ENCODE measurements at regions not wholly inside any gene's neighbourhood (a gene's known extent, or its start where the extent isn't known, plus 50 kb on each side); places are given as distances from the start of the nearest gene placed in this dataset.
"Not testable (repeated sequence)": the region's sequence is repeated elsewhere in the genome, so short reads cannot be mapped to it uniquely, and the experiment has no call there.

DNA sequence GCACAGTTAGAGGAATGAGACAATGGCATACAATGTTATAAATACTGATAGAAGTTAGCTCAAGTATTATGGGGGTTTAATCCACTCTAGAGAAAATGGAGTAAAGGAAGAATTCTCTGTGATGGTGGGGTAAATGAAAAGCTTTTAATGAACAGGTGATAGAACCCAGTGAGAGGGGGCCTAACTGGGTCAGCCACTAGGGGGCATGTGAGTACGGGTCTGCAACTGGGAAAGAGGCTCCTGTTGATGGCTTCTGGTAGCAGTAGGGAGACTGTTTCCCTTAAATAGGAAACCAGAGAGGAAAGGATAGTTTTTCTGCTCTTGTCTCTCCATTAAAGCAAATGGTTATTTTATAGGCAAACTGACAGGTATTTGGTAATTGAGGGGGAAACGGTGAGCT, 132.8 kb upstream of the GPR101 start:
- no peak overlapping the region for H3K27ac ChIP-seq
- H3K36me3 ChIP-seq: no peaks in the 10 kb centered on the region
- WGBS, 3 donors: 32 to 57% (median 38%) methylated on average over 2 of the region's 2 CpGs
- intact Hi-C loops (cut with DNase I): no loop called here
- no peak overlapping the region for H3K4me3 ChIP-seq
- TF ChIP-seq CTCF (IDR thresholded peaks at IDR 0.05): no peak
- TF ChIP-seq POLR2A (IDR thresholded peaks at IDR 0.05): no peak
- no peak for TF ChIP-seq EP300 (IDR thresholded peaks at IDR 0.05)
- no peak for DNase-seq
- H3K27me3 ChIP-seq: no peaks in the 10 kb centered on the region
- H3K4me1 ChIP-seq (ENCODE audit: insufficient read depth): no peaks in the 10 kb centered on the region
- no peaks in the 10 kb centered on the region for H3K9me3 ChIP-seq

DNA sequence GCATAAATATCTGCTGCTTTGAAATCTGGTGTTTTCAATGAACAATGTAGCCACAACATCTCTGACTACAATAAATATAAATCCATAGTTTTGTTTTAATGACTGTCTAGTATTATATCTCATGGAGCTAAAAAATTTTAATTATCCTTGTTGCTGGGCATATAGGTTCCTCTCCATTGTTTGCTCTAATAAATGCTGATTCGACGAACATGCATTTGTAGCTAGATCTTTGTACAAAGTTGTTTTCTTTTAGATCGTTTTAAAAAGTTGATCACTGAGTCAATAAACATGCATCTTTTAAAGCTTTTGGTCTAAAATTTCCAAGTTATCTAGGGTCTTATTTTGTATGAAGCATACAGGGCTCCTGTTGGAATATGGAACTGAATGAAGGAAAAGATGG, 130.5 kb upstream of the GPR101 start:
- Histone ChIP-seq H3K27ac (no peak overlapping the region), H3K4me1 (ENCODE audit: insufficient read depth) (no peaks in the 10 kb centered on the region), H3K9me3 (no peaks in the 10 kb centered on the region), H3K27me3 (no peaks in the 10 kb centered on the region), H3K4me3 (no peak overlapping the region), H3K36me3 (no peaks in the 10 kb centered on the region)
- no peak for TF ChIP-seq CTCF (IDR thresholded peaks at IDR 0.05)
- TF ChIP-seq EP300 (IDR thresholded peaks at IDR 0.05): no peak
- no peak for TF ChIP-seq POLR2A (IDR thresholded peaks at IDR 0.05)
- 76 to 87% (median 82%) methylated on average over 3 of the region's 3 CpGs for WGBS, 3 donors
- intact Hi-C loops (cut with DNase I): no loop called here
- no peak for DNase-seq

DNA sequence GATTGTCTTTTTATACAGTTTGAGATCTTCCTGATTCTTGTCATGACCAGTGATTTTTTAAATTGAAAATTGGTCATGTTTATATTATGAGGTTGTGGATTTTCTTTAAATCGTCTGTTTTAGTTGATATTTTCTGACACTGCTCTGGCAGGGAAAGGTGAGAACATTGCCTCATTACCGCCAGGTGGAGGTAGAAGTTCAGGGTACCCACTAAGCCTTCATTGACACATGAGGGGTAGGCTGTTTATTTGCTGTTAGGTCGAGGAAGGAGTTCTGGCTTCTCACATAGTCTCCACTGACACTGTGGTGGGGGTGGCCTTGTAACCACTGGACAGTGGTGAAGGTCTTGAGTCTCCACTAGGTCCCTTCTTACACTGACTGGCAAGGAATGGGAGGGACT, 117.6 kb upstream of the GPR101 start:
- Histone ChIP-seq H3K27me3 (no peaks in the 10 kb centered on the region), H3K9me3 (no peaks in the 10 kb centered on the region), H3K4me3 (no peak overlapping the region), H3K36me3 (no peaks in the 10 kb centered on the region), H3K4me1 (ENCODE audit: insufficient read depth) (no peaks in the 10 kb centered on the region), H3K27ac (no peak overlapping the region)
- 17 to 27% (median 21%) methylated on average over 3 of the region's 3 CpGs for WGBS, 3 donors
- DNase-seq: no peak
- TF ChIP-seq EP300 (IDR thresholded peaks at IDR 0.05) (no peak), POLR2A (IDR thresholded peaks at IDR 0.05) (no peak), CTCF (IDR thresholded peaks at IDR 0.05) (no peak)
- intact Hi-C loops (cut with DNase I): no loop called here

DNA sequence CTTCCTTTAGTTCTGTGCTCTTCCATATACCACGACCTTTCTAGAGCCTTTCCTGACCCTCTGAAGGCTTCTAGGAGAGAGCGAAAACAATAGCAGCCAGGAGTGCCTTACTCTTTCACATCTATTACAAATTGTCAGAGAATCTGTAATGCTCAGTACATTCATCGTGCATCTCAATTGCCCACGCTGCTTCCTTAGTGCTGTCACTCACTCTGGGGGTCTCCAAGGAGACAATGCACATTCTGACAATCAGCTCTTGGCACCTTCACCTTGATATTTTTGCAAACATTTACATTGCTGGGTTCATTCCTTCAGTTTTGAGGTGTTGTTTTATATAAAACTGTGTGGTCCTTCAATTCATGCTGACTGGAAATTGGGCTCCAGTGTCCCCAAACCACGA, 110.1 kb upstream of the GPR101 start:
- intact Hi-C loops (cut with DNase I): no loop called here
- Histone ChIP-seq H3K27me3 (no peaks in the 10 kb centered on the region), H3K4me1 (ENCODE audit: insufficient read depth) (no peaks in the 10 kb centered on the region), H3K9me3 (no peaks in the 10 kb centered on the region), H3K27ac (no peak overlapping the region), H3K4me3 (no peak overlapping the region), H3K36me3 (no peaks in the 10 kb centered on the region)
- TF ChIP-seq POLR2A (IDR thresholded peaks at IDR 0.05): no peak
- DNase-seq: no peak
- 57 to 72% (median 60%) methylated on average over 5 of the region's 5 CpGs for WGBS, 3 donors

- H3K4me3 ChIP-seq, DNase-seq: not testable (repeated sequence)
- WGBS, 3 donors: 85 to 92% (median 87%) methylated on average over 8 of the region's 8 CpGs
These were observed 88.9 kb upstream of the GPR101 start for GRCh38 chrX:137122651-137123050.

DNA sequence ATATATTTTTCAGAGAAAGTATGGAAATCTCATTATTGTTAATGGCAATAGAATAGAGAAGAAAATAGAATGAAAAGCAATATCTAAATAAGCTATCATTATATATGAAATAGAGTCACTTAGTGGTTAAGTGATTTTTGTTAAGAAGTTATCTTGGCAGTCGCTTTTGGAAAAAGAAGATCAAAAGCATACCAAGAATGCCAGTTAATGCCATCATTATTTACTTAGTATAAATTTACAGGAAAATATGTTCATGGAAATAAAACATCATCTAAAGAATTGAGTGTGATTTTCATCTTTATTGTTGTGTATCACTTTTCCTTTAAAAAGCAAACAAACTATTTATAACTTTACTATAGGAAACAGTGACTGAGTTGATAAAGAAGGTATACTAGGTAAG, 85.3 kb upstream of the GPR101 start:
- Histone ChIP-seq H3K27ac (no peak overlapping the region), H3K36me3 (no peaks in the 10 kb centered on the region), H3K4me3 (no peak overlapping the region), H3K27me3 (no peaks in the 10 kb centered on the region), H3K4me1 (ENCODE audit: insufficient read depth) (no peaks in the 10 kb centered on the region), H3K9me3 (no peaks in the 10 kb centered on the region)
- no peak for DNase-seq
- intact Hi-C loops (cut with DNase I): no loop called here
- TF ChIP-seq POLR2A (IDR thresholded peaks at IDR 0.05) (no peak), EP300 (IDR thresholded peaks at IDR 0.05) (no peak), CTCF (IDR thresholded peaks at IDR 0.05) (no peak)
- 9 to 28% (median 21%) methylated on average over 1 of the region's 1 CpG for WGBS, 3 donors

More at GRCh38 chrX:137122651-137123050, 88.9 kb upstream of the GPR101 start:
- H3K36me3 ChIP-seq; H3K4me1 ChIP-seq (ENCODE audit: insufficient read depth); H3K9me3 ChIP-seq; H3K27ac ChIP-seq; intact Hi-C loops (cut with DNase I); H3K27me3 ChIP-seq: not testable (repeated sequence)

All from ovary (tissue), 7 donors.